PFSK-1 (cell line): ENCODE measurements at regions not wholly inside any gene's neighbourhood (a gene's known extent, or its start where the extent isn't known, plus 50 kb on each side); places are given as distances from the start of the nearest gene placed in this dataset.

ENCODE experiments used
- POLR2AphosphoS5 ChIP-seq: IDR thresholded peaks from 2 replicates; pipeline ENCODE4 v1.6.1; 2012; ENCODE audit warnings: low read depth, mild to moderate bottlenecking, control low read depth, low read length, moderate library complexity
- REST ChIP-seq, 2 experiments: IDR thresholded peaks; 2 replicates each; pipeline versions ENCODE4 v1.6.1 to v1.8.0; 2011 to 2012; ENCODE audit warnings: low read depth in 2 of 2, low read length in 2 of 2, control low read depth in 1 of 2, inconsistent platforms in 1 of 2, mild to moderate bottlenecking in 1 of 2, moderate library complexity in 1 of 2; ENCODE audit not compliant: insufficient read depth in 1 of 2
- SIN3A ChIP-seq: IDR thresholded peaks from 2 replicates; pipeline ENCODE4 v1.6.1; 2012; ENCODE audit warnings: mild to moderate bottlenecking, low read length, moderate library complexity, borderline replicate concordance; ENCODE audit not compliant: insufficient read depth
- TAF1 ChIP-seq: IDR thresholded peaks from 2 replicates; pipeline ENCODE4 v1.6.1; 2012; ENCODE audit warnings: low read length, control low read depth, borderline replicate concordance; ENCODE audit not compliant: insufficient read depth

DNA sequence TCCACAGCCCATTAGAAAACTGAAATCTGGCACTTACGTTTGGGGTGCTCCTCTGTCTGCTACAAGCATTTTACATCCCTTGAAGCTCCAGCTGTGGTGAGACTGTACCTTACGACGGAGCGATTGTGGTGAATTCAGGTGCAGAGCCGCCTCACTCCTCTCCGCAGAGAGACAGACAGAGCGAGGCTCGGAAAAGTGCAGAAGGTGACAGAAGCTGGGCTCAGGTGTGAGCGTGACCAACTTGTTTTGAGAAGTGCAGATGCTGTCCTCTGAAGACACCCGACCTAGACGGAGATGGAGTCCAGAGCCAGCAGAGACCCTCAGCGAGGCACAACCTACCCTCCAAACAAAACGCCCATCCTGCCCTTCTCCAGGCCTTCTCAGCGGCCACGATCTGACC lies 196.5 kb downstream of the MED10 start:
- TF ChIP-seq REST (IDR thresholded peaks at IDR 0.05; ENCODE audit: insufficient read depth in 1 of 2, low read depth in 2 of 2, low read length in 2 of 2) = no peak
- no peak for TF ChIP-seq POLR2AphosphoS5
- TF ChIP-seq TAF1 = no peak
- no peak for TF ChIP-seq SIN3A
